ENCODE measurements at regions not wholly inside any gene's neighbourhood (a gene's known extent, or its start where the extent isn't known, plus 50 kb on each side); places are given as distances from the start of the nearest gene placed in this dataset.

DNA sequence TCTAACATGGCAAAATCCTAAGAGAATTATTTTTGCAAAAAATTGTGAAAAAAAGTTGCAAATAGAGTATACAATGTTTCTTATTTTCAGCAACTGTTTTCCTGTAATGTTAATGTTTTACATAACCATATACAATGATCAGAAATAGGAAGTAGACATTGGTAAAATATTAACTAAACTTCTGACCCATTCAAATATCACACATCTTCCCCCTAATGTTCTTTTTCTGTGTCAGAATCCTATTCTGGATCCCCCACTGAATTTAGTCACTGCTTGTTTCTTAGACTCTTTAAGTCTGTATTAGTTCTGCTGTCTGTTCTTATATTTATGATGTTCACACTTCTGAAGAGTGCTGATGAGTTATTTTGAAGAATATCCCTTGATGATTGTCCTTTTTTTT is 62.0 kb downstream of the HFE start:
- DNase-seq: no peak

DNA sequence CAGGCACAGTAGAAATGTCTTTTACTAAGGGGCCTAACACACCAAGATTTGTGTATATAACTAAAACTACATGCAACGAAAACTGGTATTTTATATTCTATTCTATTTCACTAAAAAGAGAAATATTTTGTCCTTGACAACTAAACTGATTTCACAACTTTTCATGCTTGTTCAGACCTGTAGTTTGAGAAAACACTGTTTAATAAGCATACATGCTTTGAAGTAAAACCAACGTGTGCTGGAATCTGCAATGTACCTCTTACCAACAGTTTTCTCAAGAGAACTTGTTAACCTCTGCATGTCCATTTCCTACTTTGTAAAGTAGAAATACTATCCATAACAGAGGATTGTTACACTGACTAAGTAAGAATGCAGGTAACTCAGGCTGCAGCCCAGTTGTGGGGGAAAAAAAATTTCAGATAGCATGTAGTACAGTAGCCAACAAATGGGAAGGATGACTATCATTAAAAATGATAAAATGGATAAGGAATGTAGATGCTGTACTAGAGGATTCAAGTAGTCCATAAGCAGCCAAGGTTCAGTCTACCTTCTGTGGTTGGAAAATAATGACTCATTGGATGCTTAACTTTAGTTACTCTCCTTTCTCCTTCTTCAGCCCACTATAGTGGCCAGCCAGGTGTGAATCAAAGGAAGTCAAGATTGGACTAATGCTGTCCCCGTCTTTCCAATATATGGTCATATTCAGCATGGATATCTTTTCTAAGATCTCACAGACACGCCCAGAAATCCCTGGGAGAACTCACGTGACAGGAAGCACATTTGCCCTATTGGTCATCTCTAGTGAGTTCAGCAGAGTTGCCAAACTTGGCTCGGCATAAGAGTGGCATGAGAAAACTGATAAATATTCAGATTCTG is 65.2 kb downstream of the HFE start:
- no peak for DNase-seq

DNA sequence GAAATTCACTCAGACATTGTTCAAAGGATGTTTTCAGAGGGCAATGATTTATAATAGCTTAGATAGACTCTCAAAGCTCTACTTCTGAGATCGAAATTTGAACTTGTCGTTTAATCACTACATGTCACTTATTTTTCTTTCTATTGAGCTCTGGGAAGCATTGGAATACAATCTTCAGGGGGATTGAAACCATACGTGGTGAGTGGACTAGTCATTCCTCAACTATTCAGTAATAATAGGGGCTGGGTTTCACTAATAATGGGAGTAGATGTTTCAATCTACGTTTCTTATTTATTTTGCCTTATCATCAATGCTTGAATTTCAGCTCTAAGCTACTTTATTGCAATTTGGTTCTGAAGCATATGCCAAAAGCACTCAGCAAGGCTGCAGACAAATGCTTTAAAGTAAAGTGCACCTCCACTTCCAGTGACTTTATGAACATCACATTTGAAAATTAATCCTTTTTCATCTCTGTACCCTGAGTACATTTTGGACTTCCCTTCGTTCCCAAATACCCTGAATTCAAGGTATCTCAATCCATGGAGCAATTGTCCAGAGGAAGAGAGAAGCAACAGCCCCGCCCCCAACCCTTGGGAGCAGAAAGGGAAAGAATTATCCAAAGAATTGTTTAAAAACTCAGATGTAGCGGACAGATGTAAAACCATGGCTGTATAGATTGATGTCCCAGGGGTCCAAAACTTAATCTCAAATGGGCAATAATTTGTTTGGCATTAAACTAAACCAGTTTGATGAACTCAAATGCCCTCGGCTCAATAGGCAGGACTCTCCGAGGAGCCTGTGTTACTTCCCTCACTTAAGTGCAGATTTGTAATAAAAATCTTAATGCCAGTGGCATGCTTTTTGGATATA is 68.1 kb downstream of the HFE start:
- no peak for DNase-seq

DNA sequence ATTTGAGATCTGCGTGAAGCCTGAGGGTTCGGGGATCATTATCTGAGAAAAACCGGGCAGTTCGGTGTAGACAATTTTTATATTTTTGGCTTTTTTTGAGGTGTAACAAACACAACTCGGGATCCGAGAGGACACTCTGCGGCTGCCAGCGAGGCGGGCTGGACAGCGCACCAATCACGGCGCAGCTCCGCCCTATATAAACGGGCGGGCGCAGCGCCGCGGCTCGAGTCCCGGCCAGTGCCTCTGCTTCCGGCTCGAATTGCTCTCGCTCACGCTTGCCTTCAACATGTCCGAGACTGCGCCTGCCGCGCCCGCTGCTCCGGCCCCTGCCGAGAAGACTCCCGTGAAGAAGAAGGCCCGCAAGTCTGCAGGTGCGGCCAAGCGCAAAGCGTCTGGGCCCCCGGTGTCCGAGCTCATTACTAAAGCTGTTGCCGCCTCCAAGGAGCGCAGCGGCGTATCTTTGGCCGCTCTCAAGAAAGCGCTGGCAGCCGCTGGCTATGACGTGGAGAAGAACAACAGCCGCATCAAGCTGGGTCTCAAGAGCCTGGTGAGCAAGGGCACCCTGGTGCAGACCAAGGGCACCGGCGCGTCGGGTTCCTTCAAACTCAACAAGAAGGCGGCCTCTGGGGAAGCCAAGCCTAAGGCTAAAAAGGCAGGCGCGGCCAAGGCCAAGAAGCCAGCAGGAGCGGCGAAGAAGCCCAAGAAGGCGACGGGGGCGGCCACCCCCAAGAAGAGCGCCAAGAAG is 69.0 kb downstream of the HFE start:
- peak; percentile 85 to 91 for DNase-seq

DNA sequence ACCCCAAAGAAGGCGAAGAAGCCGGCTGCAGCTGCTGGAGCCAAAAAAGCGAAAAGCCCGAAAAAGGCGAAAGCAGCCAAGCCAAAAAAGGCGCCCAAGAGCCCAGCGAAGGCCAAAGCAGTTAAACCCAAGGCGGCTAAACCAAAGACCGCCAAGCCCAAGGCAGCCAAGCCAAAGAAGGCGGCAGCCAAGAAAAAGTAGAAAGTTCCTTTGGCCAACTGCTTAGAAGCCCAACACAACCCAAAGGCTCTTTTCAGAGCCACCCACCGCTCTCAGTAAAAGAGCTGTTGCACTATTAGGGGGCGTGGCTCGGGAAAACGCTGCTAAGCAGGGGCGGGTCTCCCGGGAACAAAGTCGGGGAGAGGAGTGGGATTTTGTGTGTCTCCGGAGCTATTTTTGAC is 69.6 kb downstream of the HFE start:
- peak in 1 of 2 donors; percentile 64 for DNase-seq

DNA sequence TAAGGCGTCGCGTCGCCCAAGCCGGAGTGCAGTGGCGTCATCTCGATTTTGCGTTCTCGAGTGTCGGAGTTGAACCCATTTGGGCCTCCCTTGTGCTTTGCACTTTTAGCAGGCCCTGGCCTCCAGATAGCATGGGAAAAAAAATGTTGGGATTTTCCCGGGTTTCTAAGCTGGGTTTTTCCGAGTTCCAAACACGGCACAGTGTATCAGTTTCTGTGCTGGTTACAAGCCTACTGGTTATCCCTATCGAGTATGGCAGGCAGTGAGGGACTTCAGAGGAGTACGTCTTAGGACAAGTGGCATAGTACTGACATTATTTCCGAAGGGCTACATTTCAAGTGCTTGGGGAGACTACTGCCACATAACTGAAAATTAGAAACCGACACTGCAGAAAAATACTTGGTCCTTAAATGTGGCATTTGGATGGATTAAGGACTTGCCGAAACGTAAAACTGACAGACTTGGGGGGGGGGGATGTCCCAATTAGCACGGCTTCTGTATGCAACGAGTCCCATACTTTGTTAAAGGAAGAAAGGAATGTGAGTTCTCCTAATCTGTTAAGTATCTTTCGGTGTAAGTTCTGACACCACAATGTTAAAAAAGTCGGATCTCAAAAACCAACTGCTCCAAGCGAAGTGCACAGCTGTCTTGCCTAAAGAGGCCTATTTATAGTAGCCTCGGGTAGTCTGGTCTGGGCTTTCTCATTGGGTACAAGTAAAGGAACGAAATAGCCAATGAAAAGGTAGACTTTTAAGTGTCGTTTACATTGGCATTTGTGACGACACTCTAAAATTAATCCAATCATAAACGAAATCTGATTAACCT is 70.2 kb downstream of the HFE start:
- peak; percentile 50 to 100 for DNase-seq

DNA sequence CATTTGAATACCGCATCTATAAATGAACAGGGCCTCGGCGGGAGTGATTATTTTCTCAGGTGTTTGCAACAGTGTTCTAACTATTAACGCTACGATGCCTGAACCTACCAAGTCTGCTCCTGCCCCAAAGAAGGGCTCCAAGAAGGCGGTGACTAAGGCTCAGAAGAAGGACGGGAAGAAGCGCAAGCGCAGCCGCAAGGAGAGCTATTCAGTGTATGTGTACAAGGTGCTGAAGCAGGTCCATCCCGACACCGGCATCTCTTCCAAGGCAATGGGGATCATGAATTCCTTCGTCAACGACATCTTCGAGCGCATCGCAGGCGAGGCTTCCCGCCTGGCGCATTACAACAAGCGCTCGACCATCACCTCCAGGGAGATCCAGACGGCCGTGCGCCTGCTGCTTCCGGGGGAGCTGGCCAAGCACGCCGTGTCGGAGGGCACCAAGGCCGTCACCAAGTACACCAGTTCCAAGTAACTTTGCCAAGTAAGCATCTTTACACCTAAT is 70.9 kb downstream of the HFE start:
- peak; percentile 59 to 100 for DNase-seq

DNA sequence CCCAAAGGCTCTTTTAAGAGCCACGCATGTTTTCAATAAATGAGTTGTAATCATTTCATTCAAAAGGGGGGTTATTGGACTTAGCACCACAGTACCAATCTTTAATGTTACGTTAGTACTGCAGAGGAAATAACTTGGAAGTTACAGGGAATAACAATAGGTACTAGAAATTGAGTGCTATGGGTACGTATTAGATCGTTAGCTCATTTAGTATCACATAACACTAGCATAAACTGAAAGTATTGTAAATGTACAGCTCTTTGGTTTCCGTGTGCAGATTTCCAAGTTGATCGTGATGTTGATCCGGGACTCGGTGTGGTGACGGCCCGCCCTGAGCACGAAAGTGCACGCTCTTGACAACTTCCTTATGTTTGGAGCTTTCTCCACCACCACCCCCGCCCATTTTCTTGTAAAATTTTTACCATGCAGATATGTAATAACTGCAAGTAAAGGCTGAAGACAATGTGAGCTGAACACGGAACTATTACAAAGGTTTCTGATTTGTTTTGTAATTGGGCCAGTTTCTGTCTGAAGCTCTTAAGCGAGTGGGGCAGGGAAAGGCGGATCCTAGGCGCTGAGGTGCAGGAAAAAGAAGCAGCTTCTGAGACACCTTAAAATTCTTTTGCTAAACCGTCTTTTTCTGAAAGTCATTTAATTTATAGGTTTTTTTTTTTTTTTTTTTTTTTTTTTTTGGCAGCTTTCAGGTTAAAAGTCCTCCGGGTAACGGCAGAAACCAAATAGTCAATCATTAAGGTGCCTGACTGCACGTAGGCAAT is 71.5 kb downstream of the HFE start:
- DNase-seq: peak; percentile 10 to 73

DNA sequence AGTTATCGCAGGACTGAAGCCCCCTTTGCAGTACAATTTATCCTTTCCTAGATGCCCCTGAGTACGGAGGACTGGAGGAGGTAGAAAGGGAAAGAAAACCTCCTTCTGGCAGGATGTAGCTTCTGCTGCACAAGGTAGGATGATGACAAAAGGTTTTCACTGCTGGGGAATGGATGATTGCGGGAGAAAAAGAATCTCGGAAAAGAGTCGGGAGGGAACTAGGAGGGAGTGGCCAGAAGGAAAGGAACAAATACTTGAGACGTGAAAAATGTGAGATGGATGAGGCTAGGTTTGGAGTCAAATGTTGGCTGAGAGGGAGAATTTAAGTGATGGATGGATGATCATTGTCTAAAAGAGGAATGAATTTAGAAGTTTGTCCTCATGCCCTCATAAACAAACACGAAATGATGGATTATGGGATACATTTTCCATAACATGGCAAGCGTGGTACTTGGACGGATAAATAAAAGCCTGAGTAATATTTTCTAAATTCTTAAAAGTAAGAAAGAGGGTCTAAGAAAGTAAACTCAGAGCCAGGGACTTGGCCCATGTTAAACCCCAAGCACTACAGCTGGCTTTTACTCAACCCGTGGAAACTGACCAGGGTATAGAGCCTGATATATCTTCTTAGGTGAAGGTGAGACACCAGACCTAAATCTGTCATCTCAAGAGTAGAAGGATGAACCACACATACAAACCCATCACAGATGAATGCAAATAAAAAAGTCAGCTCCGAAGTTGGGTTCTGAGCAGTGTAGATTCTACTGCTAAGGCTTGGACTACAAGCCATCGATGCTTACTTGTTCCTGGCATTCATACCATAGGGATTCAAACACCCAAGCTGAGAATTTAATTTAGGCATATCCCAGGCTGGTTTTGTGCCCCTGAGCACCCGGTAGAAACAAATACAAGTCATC is 72.4 kb downstream of the HFE start:
- no peak for DNase-seq

DNA sequence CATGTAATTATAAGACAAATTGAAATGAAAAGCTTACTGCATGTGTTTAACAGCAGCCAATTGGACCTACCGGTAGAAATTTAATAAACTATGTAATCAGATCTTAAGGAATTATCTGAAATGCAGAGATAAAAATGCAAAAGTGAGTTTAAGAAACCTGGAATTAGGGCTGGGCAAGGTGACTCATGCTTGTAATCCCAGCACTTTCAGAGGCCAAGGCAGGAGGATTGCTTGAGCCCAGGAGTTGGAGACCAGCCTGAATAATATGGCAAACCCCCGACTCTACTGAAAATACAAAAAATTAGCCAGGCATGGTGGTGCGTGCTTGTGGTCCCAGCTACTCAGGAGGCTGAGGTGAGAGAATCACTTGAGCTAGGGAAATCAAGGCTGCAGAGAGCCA is 74.1 kb downstream of the HFE start:
- no peak for DNase-seq

DNA sequence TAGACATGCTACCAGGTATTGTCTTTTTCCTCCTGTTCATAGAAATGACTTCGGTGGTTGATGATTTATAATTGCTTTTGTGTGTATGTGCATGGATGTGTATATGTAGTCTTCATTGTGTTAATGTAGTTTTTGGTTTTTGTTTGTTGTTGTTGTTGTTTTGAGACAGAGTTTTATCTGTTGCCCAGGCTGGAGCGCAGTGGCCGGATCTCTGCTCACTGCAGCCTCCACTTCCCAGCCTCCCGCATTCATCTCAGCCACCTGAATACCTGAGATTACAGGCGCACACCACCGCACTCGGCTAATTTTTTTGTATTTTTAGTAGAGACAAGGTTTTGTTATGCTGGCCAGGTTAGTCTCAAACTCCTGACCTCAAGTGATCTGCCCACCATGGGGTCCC is 75.2 kb downstream of the HFE start:
- no peak for DNase-seq

DNA sequence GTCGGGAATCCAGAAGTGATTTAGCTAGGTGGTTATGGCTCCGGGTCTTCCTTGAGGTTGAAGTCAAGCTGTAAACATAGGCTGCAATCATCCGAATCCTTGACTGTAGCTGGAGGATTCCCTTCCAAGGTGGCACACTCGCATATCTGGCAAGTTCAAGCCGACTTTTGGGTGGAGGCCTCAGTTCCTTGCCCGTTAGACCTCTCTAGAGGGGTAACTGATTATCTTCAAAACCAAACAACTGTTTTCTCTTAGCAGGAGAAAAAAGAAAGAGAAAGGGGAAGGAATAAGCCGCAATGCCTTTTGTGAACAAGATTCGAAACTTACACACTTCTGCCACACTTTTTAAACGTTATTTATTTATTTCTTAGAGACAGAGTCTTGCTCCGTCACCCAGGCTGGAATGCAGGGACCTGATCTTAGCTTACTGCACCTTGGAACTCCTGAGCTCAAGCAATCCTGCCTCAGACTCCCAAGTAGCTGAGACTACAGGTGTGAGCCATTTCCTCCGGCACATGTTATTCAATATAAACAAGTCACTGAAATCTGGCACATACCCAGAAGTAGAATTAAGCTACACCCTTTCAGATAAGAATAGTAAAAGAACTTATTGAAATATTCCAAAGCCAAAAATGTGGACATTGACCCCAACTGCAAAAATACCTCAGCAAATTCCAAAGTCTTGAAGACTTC is 76.3 kb downstream of the HFE start:
- no peak for DNase-seq

DNA sequence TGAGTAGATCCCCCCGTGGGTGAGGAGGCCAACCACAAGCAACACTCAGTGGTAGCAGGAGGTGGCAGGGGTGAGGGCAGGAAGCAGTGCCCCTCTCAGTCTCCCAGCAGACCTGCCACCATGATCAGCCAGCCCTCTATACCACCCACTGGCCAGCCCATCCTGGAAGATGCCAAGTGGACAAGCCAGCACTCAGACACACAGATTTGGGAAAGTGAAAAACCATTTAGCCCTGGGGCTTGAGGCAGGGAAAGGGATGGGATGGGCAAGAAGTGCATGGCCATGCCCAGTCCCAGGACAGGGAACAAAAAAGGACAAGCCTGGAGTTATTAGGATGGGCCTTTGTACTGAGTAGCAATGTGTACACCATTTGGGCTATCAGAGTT is 76.9 kb downstream of the HFE start:
- no peak for DNase-seq

DNA sequence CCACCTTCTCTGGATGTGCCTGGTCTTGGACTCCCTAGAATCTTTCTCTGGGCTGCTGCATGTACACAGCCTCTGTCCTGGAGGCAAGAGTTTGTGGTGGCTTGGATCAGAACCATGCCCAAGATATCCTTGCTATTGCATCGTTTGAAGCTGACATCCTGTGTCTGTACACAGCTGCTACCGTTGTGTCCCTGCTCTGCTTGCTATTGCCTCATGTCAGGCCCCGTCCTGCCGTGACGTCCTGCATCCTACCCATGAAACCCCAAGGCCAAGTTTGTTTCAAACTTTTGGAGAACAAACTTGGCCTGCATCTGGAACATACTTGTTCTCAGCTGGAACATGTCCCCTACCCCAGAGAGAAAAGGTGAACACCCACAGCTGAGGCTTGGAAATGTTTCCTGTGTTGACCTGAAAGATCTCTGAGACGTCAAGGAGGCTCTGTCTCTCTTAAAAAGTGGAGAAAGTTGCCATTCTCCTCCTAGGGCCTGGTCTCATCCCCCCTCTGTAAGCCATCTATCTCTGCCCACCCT is 78.1 kb downstream of the HFE start:
- DNase-seq: no peak

DNA sequence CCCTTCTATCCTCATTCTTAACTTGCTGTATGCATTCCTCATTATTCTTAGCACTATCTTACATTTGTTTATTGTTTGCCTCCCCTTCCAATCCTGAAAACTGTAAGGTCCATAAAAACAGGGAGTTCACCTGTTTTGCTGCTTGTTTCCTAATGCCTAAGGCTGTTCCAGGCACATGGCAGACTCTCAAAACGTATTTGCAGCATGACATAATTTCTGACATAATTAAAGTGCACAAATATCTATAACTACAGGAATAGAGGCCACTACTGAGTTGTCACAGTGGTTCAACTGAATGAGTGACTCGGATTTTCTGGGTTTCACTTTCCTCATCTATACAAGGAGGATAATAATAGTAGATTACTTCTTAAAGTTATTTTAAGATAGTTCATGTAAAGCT is 83.0 kb downstream of the HFE start:
- no peak for DNase-seq

DNA sequence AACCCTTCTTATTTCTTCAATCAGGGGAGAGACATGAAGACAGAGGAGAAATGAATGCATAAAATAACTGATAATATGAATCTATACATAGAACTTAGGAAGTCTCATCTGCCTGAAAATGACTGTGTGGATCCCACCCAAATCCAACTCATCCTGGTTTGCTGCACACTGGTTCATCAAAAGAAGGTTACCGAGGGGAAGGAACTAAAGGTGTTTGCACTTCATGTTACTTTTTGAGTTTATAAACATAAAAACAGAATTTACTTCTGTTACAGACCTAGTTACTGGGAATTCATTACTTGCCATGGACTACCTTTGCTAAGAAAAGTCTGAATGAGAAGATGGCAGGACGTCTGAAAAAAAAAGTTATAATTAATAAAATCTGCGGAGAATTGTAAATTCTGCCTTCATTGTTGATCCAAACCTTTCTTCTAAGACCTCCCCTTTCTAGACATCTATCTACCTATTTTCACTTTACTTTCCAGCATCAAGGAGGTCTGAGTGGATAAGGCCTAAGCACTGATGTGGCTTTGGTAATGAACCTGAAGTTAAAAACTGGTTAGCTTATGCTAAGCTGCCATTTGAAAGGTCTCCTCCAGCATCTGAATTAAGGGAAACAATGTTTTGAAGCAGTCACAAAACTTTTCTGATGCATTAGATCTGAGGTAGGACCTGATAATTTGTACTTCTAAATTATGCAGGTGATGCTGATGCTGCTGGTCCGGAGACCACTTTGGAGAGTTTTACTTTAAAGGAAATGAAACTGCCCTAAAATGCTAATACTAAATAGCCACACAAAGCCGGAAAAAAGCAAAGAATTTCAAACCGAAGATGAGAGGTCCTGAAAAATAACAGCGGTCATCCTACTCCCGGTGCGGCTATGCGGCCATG is 84.0 kb downstream of the HFE start:
- DNase-seq: no peak

DNA sequence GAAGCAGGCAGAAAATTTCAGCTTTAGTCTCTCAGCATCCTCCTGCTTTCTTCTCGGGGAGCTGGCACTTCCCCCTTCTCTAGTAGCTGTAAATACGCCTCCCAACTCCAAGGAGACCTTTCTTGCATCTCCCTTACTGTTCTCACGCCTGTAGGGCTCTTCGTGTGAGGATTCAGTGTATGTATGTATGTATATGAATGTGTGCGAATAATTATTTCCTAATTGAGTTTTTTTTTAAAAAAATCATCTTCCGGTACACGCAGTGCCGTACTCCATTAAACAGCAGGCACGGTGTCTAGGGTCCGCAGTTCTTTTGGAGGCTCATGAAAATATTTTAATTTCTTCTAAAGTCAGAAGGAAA is 85.4 kb downstream of the HFE start:
- DNase-seq: peak in 1 of 2 donors; percentile 59

DNA sequence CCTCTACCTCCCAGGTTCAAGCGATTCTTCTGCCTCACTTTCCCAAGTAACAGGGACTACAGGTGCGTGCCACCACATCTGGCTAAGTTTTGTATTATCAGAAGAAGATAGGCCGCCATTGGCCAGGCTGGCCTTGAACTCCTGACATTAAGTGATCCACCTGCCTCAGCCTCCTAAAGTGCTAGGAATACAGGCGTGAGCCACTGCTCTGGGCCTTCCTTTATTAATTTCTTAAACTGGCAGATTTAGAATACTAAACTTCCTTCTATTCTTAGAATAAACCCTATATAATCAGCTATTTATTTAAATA is 86.6 kb downstream of the HFE start:
- DNase-seq: no peak

DNA sequence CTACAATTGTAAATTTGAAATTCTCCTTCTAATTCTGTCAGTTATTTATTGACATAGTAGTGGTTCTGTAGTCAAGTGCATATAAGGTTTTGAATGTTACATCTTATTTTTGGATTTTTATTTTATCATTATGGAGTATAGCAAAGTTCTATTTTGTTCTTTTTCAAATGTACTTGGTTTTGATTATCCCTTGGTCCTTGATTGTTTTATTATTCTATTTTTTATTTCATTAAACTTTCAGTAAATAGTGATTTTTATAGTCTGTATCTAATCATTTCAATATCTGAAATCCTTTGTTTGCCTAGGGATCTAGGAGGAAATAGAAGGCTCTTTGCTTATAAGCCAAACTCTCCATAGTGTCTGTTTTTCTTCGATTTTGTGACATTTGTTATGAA is 87.8 kb downstream of the HFE start:
- DNase-seq: no peak
